OCI-LY7 (cell line): ENCODE measurements at regions not wholly inside any gene's neighbourhood (a gene's known extent, or its start where the extent isn't known, plus 50 kb on each side); places are given as distances from the start of the nearest gene placed in this dataset.

Source experiments
- CTCF ChIP-seq: fragments of 200-600 bp; sonication (generic); conservative IDR thresholded peaks from 2 replicates; pipeline ENCODE4 v1.5.1; 2014; ENCODE audit warnings: mild to moderate bottlenecking, antibody characterized with exemption, low read length, moderate library complexity, mixed read lengths
- EZH2phosphoT487 ChIP-seq: fragments of 200-600 bp; sonication (generic); IDR thresholded peaks from 2 replicates; pipeline ENCODE4 v1.6.1; 2018; ENCODE audit warnings: low read depth, borderline replicate concordance, mild to moderate bottlenecking, mixed run types, antibody characterized with exemption, low read length, moderate library complexity, mixed read lengths

DNA sequence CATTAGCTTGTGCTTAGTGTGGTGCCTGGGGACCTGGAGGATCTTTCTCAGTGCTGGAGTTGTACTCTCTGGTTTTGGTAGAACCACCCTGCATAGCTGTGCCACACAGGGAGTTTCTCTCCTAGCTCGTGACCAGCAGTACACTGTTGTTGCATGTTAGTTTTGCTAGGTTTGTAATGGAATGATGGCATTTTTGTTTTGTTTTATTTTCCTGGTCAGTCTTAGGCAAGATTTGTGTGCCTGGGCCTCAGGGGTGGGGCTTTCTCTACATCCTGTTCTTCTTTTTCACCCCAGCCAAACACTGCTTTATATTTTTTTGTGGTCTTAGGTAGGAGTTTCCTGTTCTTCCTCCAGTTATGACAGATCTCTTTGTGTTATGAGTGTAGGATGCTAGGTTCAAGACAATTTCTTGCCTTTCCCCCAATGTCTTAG is 534.5 kb upstream of the KCNMB2 start:
- TF ChIP-seq CTCF (no peak), EZH2phosphoT487 (no peak)
